Keratinocyte (primary cell): ENCODE measurements at regions not wholly inside any gene's neighbourhood (a gene's known extent, or its start where the extent isn't known, plus 50 kb on each side); places are given as distances from the start of the nearest gene placed in this dataset.

Source experiments
- CTCF ChIP-seq, 3 experiments: IDR thresholded peaks in 1 of 3; conservative IDR thresholded peaks in 1 of 3; optimal IDR thresholded peaks in 1 of 3; 2 replicates in 2 of 3; 3 replicates in 1 of 3; pipeline versions ENCODE3 to v1.5.1; 2011; ENCODE audit warnings: low read length in 3 of 3, mild to moderate bottlenecking in 3 of 3, moderate library complexity in 2 of 3, control low read depth in 1 of 3, inconsistent platforms in 1 of 3; ENCODE audit not compliant: insufficient read depth in 2 of 3; ENCODE audit errors: extremely low read depth in 1 of 3
- EZH2 ChIP-seq: IDR thresholded peaks from one replicate; pipeline ENCODE4 v1.6.1; 2012; ENCODE audit warnings: inconsistent platforms, mild to moderate bottlenecking, low read length, moderate library complexity

GRCh38 chr1:37257646-37258045 is 216.7 kb upstream of the ZC3H12A start:
- no peak for TF ChIP-seq EZH2
- no peak for TF ChIP-seq CTCF (optimal IDR thresholded peaks at IDR 0.05 in 1 of 3, IDR thresholded peaks at IDR 0.05 in 1 of 3, conservative IDR thresholded peaks at IDR 0.05 in 1 of 3; ENCODE audit: extremely low read depth in 1 of 3, insufficient read depth in 2 of 3, low read length in 3 of 3)
